ENCODE measurements at regions not wholly inside any gene's neighbourhood (a gene's known extent, or its start where the extent isn't known, plus 50 kb on each side); places are given as distances from the start of the nearest gene placed in this dataset.
"Not testable (repeated sequence)": the region's sequence is repeated elsewhere in the genome, so short reads cannot be mapped to it uniquely, and the experiment has no call there.

DNA sequence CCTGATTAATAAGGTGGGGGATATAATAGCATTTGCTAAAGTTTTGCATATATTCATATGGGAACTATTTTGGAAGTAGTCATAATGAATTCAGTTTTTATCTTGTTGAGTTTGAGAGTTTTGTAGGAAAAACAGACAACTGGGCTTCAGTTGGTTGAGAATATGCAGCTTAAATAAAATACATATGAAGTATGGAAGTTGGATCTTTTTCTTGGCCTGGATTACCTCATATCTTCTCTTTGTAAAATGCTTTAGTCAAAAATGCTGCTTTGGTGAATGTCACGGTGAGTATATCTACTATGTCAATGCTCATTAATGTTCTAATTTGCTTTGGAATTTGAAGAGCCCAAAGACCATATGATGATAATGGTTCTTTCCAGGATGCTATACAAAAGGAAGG is 552.2 kb upstream of the LMO3 start:
- ATAC-seq, result no peak

DNA sequence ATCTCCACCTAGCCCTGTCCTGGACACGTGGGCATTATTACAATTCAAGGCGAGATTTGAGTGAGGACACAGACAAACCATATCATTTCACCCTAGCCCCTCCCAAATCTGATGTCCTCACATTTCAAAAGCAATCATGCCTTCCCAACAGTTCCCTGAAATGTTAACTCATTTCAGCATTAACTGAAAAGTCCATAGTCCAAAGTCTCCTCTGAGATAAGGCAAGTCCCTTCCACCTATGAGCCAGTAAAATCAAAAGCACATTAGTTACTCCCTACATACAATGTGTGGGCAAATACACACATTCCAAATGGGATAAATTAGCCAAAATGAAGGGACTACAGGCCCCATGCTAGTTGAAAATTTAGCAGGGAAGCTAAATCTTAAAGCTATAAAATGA is 546.0 kb upstream of the LMO3 start:
- no peak for ATAC-seq
- H3K36me3 Mint-ChIP-seq, result no peaks in the 10 kb centered on the region
- no peak for DNase-seq (ENCODE audit: low spot score in 2 of 2)
- H3K27ac Mint-ChIP-seq, result no peak overlapping the region
- no peaks in the 10 kb centered on the region for H3K4me1 Mint-ChIP-seq
- no peak overlapping the region for H3K4me3 Mint-ChIP-seq
- H3K9me3 Mint-ChIP-seq, result peaks cover 32% of the 10 kb centered on the region

More for the DNA sequence above, 552.2 kb upstream of the LMO3 start:
- Mint-ChIP-seq H3K36me3 (no peaks in the 10 kb centered on the region), H3K4me3 (no peak overlapping the region), H3K27ac (no peak overlapping the region), H3K9me3 (peaks cover 16% of the 10 kb centered on the region), H3K4me1 (no peaks in the 10 kb centered on the region)
- no peak for DNase-seq (ENCODE audit: low spot score in 2 of 2)

DNA sequence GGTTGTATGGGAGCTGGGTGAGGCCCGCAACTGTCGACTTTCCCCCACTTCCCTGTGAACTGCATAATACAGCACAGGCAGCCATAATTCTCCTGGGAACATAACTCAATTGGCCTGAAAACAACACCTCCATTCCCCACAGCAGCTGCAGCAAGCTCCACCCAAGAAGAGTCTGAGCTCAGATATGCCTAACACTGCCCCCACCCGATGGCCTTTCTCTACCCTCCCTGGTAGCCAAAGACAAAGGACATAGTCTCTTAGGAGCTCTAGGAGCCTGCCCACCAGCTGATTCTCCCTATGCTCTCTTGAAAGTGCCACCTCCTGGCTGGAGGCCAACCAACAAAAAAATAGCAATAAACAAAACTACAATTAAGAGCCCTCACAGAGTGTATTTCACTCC is 542.7 kb upstream of the LMO3 start:
- Mint-ChIP-seq H3K36me3 (no peaks in the 10 kb centered on the region), H3K9me3 (peaks cover 25% of the 10 kb centered on the region), H3K4me1 (no peaks in the 10 kb centered on the region), H3K4me3 (no peak overlapping the region), H3K27ac (no peak overlapping the region)
- no peak for ATAC-seq
- no peak for DNase-seq (ENCODE audit: low spot score in 2 of 2)

DNA sequence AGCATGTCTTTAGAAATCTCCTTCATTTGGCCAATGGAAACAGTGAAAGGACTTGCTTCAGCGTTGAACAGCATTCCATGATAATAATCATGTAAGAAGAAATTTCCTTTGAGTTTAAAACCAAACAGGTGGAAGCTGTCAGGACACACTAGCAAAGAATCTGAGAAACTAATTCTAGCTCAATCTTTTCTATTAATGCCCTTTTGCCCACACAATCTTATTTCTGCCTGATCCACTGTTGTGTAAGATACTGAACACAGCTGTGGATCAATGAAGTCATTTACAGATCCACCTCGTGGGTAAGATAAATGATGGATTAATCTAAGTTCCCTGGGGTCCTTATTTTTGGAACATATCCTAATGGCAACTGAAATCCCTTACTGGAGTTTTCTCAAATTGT is 536.9 kb upstream of the LMO3 start:
- no peaks in the 10 kb centered on the region for H3K4me1 Mint-ChIP-seq
- no peak overlapping the region for H3K27ac Mint-ChIP-seq
- H3K9me3 Mint-ChIP-seq, result peaks cover 21% of the 10 kb centered on the region
- ATAC-seq (no peak), DNase-seq (ENCODE audit: low spot score in 2 of 2) (no peak)
- H3K4me3 Mint-ChIP-seq, result no peak overlapping the region
- no peaks in the 10 kb centered on the region for H3K36me3 Mint-ChIP-seq

DNA sequence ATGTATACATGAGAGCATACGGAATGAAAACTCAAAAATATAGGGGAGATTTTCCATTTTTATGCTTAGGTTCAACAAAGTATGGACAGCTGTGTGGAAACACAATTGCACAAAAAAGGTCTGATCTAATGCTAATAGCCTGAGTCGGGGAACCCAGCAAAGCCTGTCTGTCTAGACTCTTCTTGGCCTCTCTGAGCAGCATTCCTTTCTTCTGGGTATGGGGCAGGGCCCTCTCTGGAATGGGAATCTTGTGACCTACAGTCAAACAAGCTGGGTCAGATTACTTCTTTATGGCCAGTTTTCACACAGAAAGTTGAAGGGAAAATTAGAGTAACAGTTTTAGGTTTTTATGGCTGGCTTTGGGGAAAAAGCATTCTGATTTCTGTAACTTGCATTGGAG is 534.0 kb upstream of the LMO3 start:
- no peak for ATAC-seq
- no peaks in the 10 kb centered on the region for H3K4me1 Mint-ChIP-seq
- H3K36me3 Mint-ChIP-seq, result no peaks in the 10 kb centered on the region
- H3K4me3 Mint-ChIP-seq, result no peak overlapping the region
- peaks cover 12% of the 10 kb centered on the region for H3K9me3 Mint-ChIP-seq
- no peak overlapping the region for H3K27ac Mint-ChIP-seq
- DNase-seq (ENCODE audit: low spot score in 2 of 2), result no peak

DNA sequence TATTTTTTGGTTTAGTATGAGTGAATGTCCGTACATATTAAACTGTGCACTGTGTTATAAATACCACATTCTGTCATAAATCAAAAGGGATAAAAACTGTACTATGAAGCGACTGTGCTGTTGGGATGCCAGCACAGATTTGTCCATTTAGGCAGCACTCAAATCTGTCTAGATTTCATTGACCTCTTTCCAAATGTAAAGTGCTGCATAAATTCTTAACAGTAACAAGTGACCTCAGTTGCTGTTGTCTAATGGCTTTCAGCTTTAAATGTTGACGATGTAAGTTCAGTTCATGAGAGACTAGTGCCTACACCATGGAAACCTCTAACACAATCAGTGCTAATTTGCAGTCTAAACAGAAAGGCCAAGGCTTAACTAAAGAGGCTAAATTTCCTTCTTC is 531.4 kb upstream of the LMO3 start:
- no peaks in the 10 kb centered on the region for H3K36me3 Mint-ChIP-seq
- no peak for DNase-seq (ENCODE audit: low spot score in 2 of 2)
- no peaks in the 10 kb centered on the region for H3K4me1 Mint-ChIP-seq
- ATAC-seq, result no peak
- H3K4me3 Mint-ChIP-seq, result no peak overlapping the region
- peaks cover 15% of the 10 kb centered on the region for H3K9me3 Mint-ChIP-seq
- H3K27ac Mint-ChIP-seq, result no peak overlapping the region

DNA sequence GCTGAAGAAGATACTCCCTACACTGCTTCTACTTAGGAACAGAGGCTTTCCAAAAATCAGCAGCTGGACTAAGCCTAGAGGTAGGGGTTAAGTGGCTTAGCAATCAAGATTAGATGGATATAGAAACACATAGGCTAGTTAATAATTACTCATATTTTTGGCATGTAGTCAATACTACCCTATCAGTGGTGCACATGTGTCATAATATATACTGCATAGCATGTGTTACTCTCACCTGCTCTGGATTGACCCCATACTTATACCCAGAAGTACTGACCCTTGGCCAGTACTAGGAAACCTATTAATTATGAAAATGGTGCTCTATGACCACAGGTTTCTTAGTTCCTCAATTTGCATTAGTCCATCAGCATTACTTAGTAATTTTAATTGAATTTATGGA is 528.4 kb upstream of the LMO3 start:
- ATAC-seq, result peak; percentile 26
- Mint-ChIP-seq H3K9me3 (peaks cover 7% of the 10 kb centered on the region), H3K27ac (no peak overlapping the region), H3K4me1 (no peaks in the 10 kb centered on the region), H3K4me3 (no peak overlapping the region), H3K36me3 (no peaks in the 10 kb centered on the region)
- DNase-seq (ENCODE audit: low spot score in 2 of 2), result no peak

DNA sequence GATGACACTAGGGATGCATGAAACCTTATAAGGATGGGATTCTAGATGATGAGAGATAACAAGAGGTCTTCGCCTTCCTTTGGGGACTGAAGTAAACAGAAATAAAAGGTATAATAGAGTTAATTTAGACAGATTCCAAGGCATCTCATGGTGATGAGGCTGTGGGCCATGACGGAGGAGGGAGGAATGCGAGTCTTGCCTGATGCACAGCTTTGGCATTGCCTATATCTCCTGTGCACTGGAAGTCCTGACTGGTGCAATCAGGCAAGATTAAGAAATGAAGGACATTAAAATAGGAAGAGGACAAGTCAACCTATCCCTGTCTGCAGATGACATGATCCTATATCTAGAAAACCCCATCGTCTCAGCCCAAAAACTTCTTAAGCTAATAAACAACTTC is 526.4 kb upstream of the LMO3 start:
- H3K27ac Mint-ChIP-seq, result no peak overlapping the region
- no peak overlapping the region for H3K4me3 Mint-ChIP-seq
- DNase-seq (ENCODE audit: low spot score in 2 of 2) (no peak), ATAC-seq (no peak)
- H3K4me1 Mint-ChIP-seq, result no peaks in the 10 kb centered on the region
- H3K9me3 Mint-ChIP-seq, result peaks cover 3% of the 10 kb centered on the region
- H3K36me3 Mint-ChIP-seq, result no peaks in the 10 kb centered on the region

DNA sequence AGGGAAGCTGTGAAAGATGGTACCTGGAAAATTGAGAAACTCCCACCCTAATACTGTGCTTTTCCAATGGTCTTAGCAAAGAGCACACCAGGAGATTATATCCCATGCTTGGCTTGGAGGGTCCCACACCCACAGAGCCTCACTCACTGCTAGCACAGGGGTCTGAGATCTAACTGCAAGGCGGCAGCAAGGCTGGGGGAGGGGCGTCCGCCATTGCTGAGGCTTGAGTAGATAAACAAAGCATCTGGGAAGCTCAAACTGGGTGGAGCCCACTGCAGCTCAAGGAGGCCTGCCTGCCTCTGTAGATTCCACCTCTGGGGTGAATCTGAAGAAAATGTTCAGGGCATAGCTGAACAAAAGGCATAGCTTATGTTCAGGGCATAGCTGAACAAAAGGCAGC is 510.6 kb upstream of the LMO3 start:
- DNase-seq (ENCODE audit: low spot score in 2 of 2), result not testable (repeated sequence)

DNA sequence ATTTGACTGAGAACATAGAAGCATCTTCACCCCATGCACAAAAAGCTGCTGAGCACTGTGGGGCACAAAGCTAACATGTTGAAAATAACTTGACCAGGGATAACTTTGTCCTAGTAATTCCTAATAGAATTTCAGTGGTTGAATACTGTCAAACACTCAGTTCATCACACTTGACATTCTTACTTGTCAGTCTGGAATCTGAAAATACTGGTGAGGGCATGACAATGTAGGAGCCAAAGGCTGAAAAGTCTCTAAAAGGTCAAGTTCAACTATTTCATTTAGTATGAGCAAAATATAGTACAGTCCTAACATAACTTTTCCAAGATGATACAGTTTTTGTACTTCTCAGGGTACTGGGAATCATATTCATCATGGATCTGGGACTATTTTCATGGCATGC is 504.4 kb upstream of the LMO3 start:
- ATAC-seq (no peak), DNase-seq (ENCODE audit: low spot score in 2 of 2) (no peak)
- Mint-ChIP-seq H3K36me3 (no peaks in the 10 kb centered on the region), H3K4me3 (no peak overlapping the region), H3K27ac (no peak overlapping the region), H3K9me3 (peaks cover 11% of the 10 kb centered on the region), H3K4me1 (no peaks in the 10 kb centered on the region)

More for the DNA sequence above, 510.6 kb upstream of the LMO3 start:
- not testable (repeated sequence) for H3K36me3 Mint-ChIP-seq, ATAC-seq, H3K27ac Mint-ChIP-seq, H3K4me1 Mint-ChIP-seq, H3K4me3 Mint-ChIP-seq
- H3K9me3 Mint-ChIP-seq, result peaks cover 15% of the 10 kb centered on the region

DNA sequence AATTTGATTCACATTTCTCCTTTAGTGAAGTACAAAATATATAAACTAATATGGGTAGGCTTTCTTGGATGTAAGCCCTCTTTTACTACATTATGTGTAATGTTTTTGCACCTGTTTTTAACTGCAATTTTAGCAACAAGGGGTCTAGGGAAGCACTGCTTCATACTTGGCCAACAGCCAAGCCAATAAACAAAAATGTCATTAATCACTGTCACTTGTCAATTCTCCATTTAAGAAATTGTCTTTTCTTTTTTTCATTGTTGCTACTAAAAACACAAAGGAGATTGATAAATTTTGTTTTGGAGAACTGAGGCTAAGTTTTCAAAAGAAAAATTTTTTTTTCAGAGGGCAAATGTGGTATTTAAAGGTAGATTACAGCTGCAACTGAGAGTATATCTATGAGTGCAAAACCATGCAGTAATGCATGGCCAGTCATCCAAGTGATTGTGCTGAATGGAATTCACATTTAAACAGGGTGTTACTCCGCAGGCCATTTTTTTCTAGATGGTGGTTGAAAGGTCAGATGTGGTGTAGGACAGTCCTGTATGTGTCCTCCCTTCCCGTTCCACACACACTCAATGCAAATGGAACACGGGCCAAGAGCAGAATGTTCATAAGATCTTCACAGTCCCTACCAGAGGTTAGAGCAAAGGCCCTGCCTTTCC is 503.0 kb upstream of the LMO3 start:
- DNase-seq (ENCODE audit: low spot score in 2 of 2), result no peak
- Mint-ChIP-seq H3K36me3 (no peaks in the 10 kb centered on the region), H3K4me1 (no peaks in the 10 kb centered on the region), H3K27ac (no peak overlapping the region), H3K9me3 (peaks cover 17% of the 10 kb centered on the region), H3K4me3 (no peak overlapping the region)
- ATAC-seq, result no peak

DNA sequence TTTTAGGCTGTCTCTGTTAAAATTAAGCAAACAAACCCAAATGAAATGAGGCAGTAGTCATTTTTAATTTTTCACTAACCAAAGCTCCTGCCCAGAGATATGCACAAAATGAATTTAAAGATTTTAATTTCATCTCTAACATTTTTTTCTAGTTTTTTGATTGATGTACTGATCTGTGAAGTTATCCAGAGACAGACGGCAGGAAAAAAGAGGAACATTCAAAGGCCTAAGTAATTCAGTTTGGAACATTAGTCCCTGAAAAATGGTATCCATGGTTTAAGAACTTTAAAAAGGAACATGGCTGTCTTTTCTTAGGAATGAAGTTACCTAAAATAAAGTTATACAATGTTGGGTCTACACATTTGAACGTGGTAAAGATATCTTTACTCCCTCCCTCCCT is 498.8 kb upstream of the LMO3 start:
- Mint-ChIP-seq H3K27ac (no peak overlapping the region), H3K4me1 (no peaks in the 10 kb centered on the region), H3K36me3 (no peaks in the 10 kb centered on the region), H3K9me3 (peaks cover 18% of the 10 kb centered on the region), H3K4me3 (no peak overlapping the region)
- ATAC-seq, result no peak
- DNase-seq (ENCODE audit: low spot score in 2 of 2), result no peak

DNA sequence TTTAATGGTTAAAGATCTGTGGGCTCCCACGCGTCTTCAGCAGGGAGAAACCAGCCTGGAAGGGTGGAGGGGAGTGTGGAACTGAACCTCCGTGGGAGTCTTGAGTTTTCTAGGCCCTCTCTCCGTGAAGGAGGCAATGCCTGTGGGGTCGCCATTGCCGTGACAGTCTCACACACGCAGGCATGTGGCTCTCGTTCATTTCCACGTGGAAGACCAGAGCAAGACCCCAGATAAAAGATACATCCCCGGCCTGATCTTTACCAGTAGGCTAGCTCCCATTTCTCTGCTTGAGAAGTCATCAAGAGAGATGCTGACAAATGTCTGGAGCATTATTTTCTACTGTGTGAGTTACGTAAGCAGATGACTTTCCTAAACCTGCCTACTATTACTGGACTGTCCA is 491.7 kb upstream of the LMO3 start:
- no peak for ATAC-seq
- Mint-ChIP-seq H3K4me3 (no peak overlapping the region), H3K4me1 (no peaks in the 10 kb centered on the region), H3K9me3 (peaks cover 11% of the 10 kb centered on the region), H3K27ac (no peak overlapping the region), H3K36me3 (no peaks in the 10 kb centered on the region)
- DNase-seq (ENCODE audit: low spot score in 2 of 2), result no peak

DNA sequence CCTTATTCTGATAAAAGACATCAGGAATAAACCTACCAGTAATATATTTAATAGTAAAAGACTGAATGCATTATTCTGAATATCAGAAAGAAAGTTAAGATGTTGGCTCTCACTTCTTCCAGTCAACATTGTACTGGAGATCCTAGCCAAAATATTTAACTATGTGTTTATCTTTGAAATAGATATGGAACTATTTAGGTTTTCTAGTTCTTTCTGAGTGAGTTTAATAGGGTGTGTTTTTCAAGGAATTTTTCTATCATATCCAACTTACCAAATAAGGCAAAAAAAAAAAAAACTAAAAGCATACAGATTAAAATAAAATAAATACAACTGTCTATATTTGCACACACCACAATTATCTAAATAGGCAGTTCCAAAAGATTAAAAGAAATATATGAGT is 478.9 kb upstream of the LMO3 start:
- H3K4me1 Mint-ChIP-seq, result no peaks in the 10 kb centered on the region

DNA sequence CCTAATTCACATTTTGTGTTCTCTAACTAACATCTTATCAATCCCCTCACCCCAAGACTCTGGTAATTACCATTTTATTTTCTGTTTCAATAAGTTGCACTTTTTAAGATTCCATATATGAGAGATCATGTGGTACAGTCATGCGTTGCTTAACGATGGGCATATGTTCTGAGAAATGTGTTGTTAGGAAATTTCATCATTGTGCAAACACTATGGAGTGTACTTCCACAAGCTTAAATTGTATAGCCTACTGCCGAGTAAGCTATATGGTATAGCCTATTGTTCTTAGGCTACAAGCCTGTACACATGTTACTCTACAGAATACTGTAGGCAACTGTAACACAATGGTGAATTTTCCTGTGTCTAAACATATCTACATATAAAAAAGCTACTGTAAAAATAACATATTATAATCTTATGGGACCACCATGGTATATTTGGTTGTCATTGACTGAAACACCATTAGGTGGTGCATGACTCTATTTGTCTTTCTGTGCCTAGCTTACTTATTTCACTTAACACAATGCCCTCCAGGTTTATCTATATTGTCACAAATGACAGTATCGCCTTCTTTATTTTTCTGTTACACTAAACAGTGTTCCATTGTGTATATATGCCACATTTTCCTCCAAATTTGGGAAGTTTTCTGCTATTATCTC is 473.4 kb upstream of the LMO3 start:
- no peak for ATAC-seq
- Mint-ChIP-seq H3K4me3 (no peak overlapping the region), H3K4me1 (no peaks in the 10 kb centered on the region), H3K27ac (no peak overlapping the region), H3K9me3 (peaks cover 13% of the 10 kb centered on the region), H3K36me3 (no peaks in the 10 kb centered on the region)
- no peak for DNase-seq (ENCODE audit: low spot score in 2 of 2)

More for the DNA sequence above, 478.9 kb upstream of the LMO3 start:
- no peak for DNase-seq (ENCODE audit: low spot score in 2 of 2)
- no peak for ATAC-seq
- Mint-ChIP-seq H3K27ac (no peak overlapping the region), H3K36me3 (no peaks in the 10 kb centered on the region), H3K4me3 (no peak overlapping the region), H3K9me3 (peaks cover 13% of the 10 kb centered on the region)

DNA sequence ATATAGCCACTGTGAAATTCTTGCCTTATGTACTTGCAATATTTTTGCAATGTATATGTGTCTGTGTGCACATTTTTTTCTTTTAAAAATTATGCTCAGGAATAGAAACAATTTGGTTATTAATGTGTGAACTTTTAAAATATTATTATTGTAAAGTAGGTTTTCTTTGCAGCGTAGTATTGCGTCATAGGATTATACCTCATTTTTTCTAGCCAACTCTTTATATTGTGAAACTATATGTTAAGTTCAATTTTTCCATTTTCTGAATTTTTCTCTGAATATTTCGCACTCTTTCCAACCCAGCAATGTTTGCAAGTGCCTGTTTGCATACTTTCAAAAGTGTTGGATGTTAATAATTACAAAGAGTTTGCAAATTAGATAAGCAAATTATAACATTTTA is 471.6 kb upstream of the LMO3 start:
- no peak for ATAC-seq
- no peaks in the 10 kb centered on the region for H3K36me3 Mint-ChIP-seq

More for the DNA sequence above, 471.6 kb upstream of the LMO3 start:
- DNase-seq (ENCODE audit: low spot score in 2 of 2), result no peak
- Mint-ChIP-seq H3K4me1 (no peaks in the 10 kb centered on the region), H3K4me3 (no peak overlapping the region), H3K9me3 (peaks cover 17% of the 10 kb centered on the region), H3K27ac (no peak overlapping the region)
